SK-N-SH (cell line): ENCODE measurements at regions not wholly inside any gene's neighbourhood (a gene's known extent, or its start where the extent isn't known, plus 50 kb on each side); places are given as distances from the start of the nearest gene placed in this dataset.

Experiments used
- CTCF ChIP-seq: fragments of 200-600 bp; sonication (generic); IDR thresholded peaks from 2 replicates; pipeline ENCODE4 v1.6.1; 2017; ENCODE audit warnings: antibody characterized with exemption, mild to moderate bottlenecking, moderate library complexity
- POLR2AphosphoS5 ChIP-seq: IDR thresholded peaks from 2 replicates; pipeline ENCODE4 v1.6.1; 2012; ENCODE audit warnings: low read depth, low read length
- REST ChIP-seq: IDR thresholded peaks from 2 replicates; pipeline ENCODE4 v1.6.1; 2012; ENCODE audit warnings: mild to moderate bottlenecking, low read depth, low read length, moderate library complexity
- TAF1 ChIP-seq: IDR thresholded peaks from 2 replicates; pipeline ENCODE4 v1.6.1; 2012; ENCODE audit warnings: low read depth, mild to moderate bottlenecking, low read length, moderate library complexity, borderline replicate concordance

DNA sequence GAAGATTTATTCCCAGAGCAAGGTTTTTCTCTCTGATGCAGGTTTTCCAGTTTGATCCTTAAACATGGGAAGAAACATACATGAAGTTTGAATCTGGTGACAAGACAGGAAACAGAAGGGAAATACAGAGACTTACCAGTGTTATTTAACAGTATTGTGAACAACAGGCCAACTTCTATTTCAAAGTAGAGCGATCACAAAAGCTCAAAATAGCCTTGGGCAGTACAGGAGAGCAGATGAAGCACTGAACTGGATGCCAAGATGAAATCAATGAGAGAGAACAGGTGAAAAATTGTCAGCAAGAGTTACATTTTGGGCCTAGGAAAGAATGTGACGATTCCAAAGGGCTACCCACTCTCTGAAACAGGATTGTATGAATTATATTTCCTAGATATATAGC is 114.8 kb upstream of the PTPRK start:
- TF ChIP-seq CTCF (no peak), POLR2AphosphoS5 (no peak), TAF1 (no peak), REST (no peak)
